OCI-LY3 (cell line): ENCODE measurements at regions not wholly inside any gene's neighbourhood (a gene's known extent, or its start where the extent isn't known, plus 50 kb on each side); places are given as distances from the start of the nearest gene placed in this dataset.

Experiments
- H2AFZ ChIP-seq: fragments of 200-600, 300-600 bp; shearing (Covaris generic); 2 replicates; pipeline ENCODE4 v1.6.0; 2014; ENCODE audit warnings: antibody characterized with exemption, low read depth, low read length
- H3K27ac ChIP-seq: fragments of 200-600, 300-600 bp; sonication (generic); 2 replicates; pipeline ENCODE4 v1.5.1; 2014; ENCODE audit warnings: mild to moderate bottlenecking, low read length, moderate library complexity, mixed read lengths
- H3K27me3 ChIP-seq: fragments of 200-600, 300-600 bp; sonication (generic); 2 replicates; pipeline ENCODE4 v1.6.1; 2014; ENCODE audit warnings: low read depth, low read length, mixed read lengths
- H3K36me3 ChIP-seq: fragments of 200-600, 300-600 bp; sonication (generic); replicated peaks from 2 replicates; pipeline ENCODE3; 2014; ENCODE audit warnings: low read depth, low read length, mixed read lengths
- H3K4me1 ChIP-seq: fragments of 300-600, 200-600 bp; sonication (generic); 2 replicates; pipeline ENCODE4 v1.6.1; 2014; ENCODE audit warnings: low read length, mixed read lengths
- H3K4me2 ChIP-seq: fragments of 200-600, 300-600 bp; sonication (generic); 2 replicates; pipeline ENCODE4 v1.6.1; 2014; ENCODE audit warnings: low read length, mixed read lengths
- H3K4me3 ChIP-seq: fragments of 300-600, 200-600 bp; sonication (generic); 2 replicates; pipeline ENCODE4 v1.5.1; 2014; ENCODE audit warnings: antibody characterized with exemption, mild to moderate bottlenecking, low read length, moderate library complexity
- H3K79me2 ChIP-seq: fragments of 300-600, 200-600 bp; shearing (Covaris generic); 2 replicates; pipeline ENCODE4 v1.6.1; 2014; ENCODE audit warnings: mild to moderate bottlenecking, low read length, mixed read lengths
- H3K9ac ChIP-seq: fragments of 300-600, 200-600 bp; shearing (Covaris generic); 2 replicates; pipeline ENCODE4 v1.6.0; 2014; ENCODE audit warnings: mild to moderate bottlenecking, low read length, moderate library complexity
- H3K9me3 ChIP-seq: fragments of 200-600, 300-600 bp; shearing (Covaris generic); 2 replicates; pipeline ENCODE4 v1.6.1; 2014; ENCODE audit warnings: low read length, mixed read lengths; ENCODE audit not compliant: insufficient read depth
- H4K20me1 ChIP-seq: fragments of 200-600, 300-600 bp; sonication (generic); 2 replicates; pipeline ENCODE4 v1.6.1; 2016; ENCODE audit warnings: low read length, mixed read lengths; ENCODE audit not compliant: insufficient read depth
- EZH2phosphoT487 ChIP-seq: fragments of 200-600 bp; shearing (Covaris generic); IDR thresholded peaks from 2 replicates; pipeline ENCODE4 v1.6.1; 2018; ENCODE audit warnings: antibody characterized with exemption, mixed run types, low read depth
- TF ChIP-seq, protein P1 (sequence below): fragments of 200-600, 300-600 bp; sonication (generic); IDR thresholded peaks from 2 replicates; pipeline ENCODE4 v1.5.1; 2014; ENCODE audit warnings: antibody characterized with exemption, low read length, low read depth

DNA sequence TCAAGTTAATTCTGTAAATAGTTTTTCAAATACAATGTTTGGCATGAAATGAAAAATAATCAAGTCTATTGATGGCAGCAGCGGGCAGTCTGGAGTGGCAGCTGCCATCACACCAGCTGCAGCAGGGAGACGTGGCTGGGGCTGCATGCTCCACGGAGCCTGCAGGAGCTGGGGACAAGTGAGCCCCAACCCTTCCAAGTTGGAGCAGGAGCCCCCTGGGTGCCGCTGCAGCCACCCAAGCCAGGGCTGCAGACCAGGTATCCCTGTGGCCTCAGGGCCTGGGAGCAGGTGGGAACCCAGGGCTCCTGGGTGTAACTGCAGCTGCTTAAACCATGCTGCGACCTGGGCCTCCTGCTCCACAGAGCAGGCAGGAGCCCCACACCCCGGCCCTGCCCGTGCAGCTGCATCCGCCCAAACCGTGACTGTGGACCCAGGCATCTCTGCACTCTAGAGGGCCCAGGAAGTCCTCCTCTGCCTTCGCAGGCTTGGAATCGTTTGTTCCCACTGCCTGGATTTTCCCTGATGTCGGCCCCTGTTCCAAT is 257.4 kb downstream of the PLOD2 start:
- Histone ChIP-seq H2AFZ (no peak overlapping the region), H3K79me2 (no peaks in the 10 kb centered on the region), H3K4me2 (no peak overlapping the region), H3K4me3 (no peak overlapping the region), H4K20me1 (no peaks in the 10 kb centered on the region), H3K36me3 (no peaks in the 10 kb centered on the region), H3K4me1 (peaks cover 24% of the 10 kb centered on the region), H3K27ac (no peak overlapping the region), H3K9me3 (no peaks in the 10 kb centered on the region), H3K9ac (no peak overlapping the region), H3K27me3 (no peaks in the 10 kb centered on the region)
- TF ChIP-seq EZH2phosphoT487, result no peak
- TF ChIP-seq, protein P1, sequence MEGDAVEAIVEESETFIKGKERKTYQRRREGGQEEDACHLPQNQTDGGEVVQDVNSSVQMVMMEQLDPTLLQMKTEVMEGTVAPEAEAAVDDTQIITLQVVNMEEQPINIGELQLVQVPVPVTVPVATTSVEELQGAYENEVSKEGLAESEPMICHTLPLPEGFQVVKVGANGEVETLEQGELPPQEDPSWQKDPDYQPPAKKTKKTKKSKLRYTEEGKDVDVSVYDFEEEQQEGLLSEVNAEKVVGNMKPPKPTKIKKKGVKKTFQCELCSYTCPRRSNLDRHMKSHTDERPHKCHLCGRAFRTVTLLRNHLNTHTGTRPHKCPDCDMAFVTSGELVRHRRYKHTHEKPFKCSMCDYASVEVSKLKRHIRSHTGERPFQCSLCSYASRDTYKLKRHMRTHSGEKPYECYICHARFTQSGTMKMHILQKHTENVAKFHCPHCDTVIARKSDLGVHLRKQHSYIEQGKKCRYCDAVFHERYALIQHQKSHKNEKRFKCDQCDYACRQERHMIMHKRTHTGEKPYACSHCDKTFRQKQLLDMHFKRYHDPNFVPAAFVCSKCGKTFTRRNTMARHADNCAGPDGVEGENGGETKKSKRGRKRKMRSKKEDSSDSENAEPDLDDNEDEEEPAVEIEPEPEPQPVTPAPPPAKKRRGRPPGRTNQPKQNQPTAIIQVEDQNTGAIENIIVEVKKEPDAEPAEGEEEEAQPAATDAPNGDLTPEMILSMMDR, result no peak

GRCh38 chr3:145904138-145904537 is 256.8 kb downstream of the PLOD2 start:
- no peaks in the 10 kb centered on the region for H3K9me3 ChIP-seq
- H3K4me2 ChIP-seq, result no peak overlapping the region
- TF ChIP-seq, protein P1, result no peak
- TF ChIP-seq EZH2phosphoT487, result no peak
- H3K36me3 ChIP-seq, result no peaks in the 10 kb centered on the region
- H3K27ac ChIP-seq, result no peak overlapping the region
- H4K20me1 ChIP-seq, result no peaks in the 10 kb centered on the region
- no peak overlapping the region for H3K4me3 ChIP-seq
- no peak overlapping the region for H2AFZ ChIP-seq
- H3K9ac ChIP-seq, result no peak overlapping the region
- H3K27me3 ChIP-seq, result no peaks in the 10 kb centered on the region
- no peaks in the 10 kb centered on the region for H3K79me2 ChIP-seq
- peaks cover 18% of the 10 kb centered on the region for H3K4me1 ChIP-seq

DNA sequence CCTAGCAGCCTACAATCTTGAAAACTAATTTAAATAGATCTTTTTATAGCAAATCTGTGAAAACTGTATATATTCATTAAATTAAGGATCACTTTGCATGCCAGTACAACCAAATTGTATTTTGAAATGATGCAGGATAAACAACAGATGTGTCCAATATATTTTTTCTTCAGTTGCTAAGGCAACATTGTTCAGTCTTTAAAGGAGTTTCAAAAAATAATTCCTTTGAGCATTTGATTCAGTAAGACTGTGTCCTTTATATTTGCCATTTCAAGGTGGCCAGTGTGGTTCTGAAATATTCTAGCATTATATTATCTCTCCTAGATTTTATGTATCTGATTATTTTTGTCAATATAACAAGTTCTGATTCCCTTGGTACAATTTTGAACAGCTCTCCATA is 254.7 kb downstream of the PLOD2 start:
- Histone ChIP-seq H3K27me3 (no peaks in the 10 kb centered on the region), H3K9ac (no peak overlapping the region), H3K27ac (no peak overlapping the region), H2AFZ (no peak overlapping the region), H3K36me3 (no peaks in the 10 kb centered on the region), H4K20me1 (no peaks in the 10 kb centered on the region), H3K9me3 (no peaks in the 10 kb centered on the region), H3K4me3 (no peak overlapping the region), H3K4me1 (no peaks in the 10 kb centered on the region), H3K79me2 (no peaks in the 10 kb centered on the region), H3K4me2 (no peak overlapping the region)
- TF ChIP-seq EZH2phosphoT487, result no peak
- TF ChIP-seq, protein P1, result no peak

GRCh38 chr3:145906755-145907154 is 254.2 kb downstream of the PLOD2 start:
- Histone ChIP-seq H3K9ac (no peak overlapping the region), H3K4me2 (no peak overlapping the region), H2AFZ (no peak overlapping the region), H3K27me3 (no peaks in the 10 kb centered on the region), H3K4me3 (no peak overlapping the region), H3K27ac (no peak overlapping the region), H3K36me3 (no peaks in the 10 kb centered on the region), H3K79me2 (no peaks in the 10 kb centered on the region), H4K20me1 (no peaks in the 10 kb centered on the region), H3K9me3 (no peaks in the 10 kb centered on the region), H3K4me1 (no peaks in the 10 kb centered on the region)
- no peak for TF ChIP-seq EZH2phosphoT487
